ENCODE measurements at regions not wholly inside any gene's neighbourhood (a gene's known extent, or its start where the extent isn't known, plus 50 kb on each side); places are given as distances from the start of the nearest gene placed in this dataset.

- Histone ChIP-seq H3K27ac (ENCODE audit: extremely low read depth, low read depth, low read length) (no peak overlapping the region), H3K4me3 (ENCODE audit: low read depth, low read length) (no peak overlapping the region), H3K4me1 (ENCODE audit: control insufficient read depth, insufficient read depth, low read length) (no peaks in the 10 kb centered on the region), H3K36me3 (ENCODE audit: control insufficient read depth in 2 of 2, insufficient read depth in 1 of 2, low read length in 2 of 2) (no peaks in the 10 kb centered on the region), H3K9me3 (ENCODE audit: control insufficient read depth, insufficient read depth, low read depth, low read length) (no peaks in the 10 kb centered on the region)
- POLR2A ChIA-PET = no interaction called here
- CTCF ChIA-PET = no interaction called here
- TF ChIP-seq ZNF610 (tag by site-specific recombination; IDR thresholded peaks at IDR 0.05; ENCODE audit: borderline replicate concordance) (no peak), ZNF341 (tag by site-specific recombination; IDR thresholded peaks at IDR 0.05; ENCODE audit: low read depth) (no peak), GLIS2 (tag by site-specific recombination; IDR thresholded peaks at IDR 0.05) (no peak), ZSCAN4 (tag by site-specific recombination; IDR thresholded peaks at IDR 0.05) (no peak), ZNF776 (tag by site-specific recombination; IDR thresholded peaks at IDR 0.05; ENCODE audit: borderline replicate concordance) (no peak), ZNF639 (tag by site-specific recombination; IDR thresholded peaks at IDR 0.05) (no peak), ATF2 (tag by site-specific recombination; IDR thresholded peaks at IDR 0.05; ENCODE audit: low read depth) (no peak), ZNF366 (tag by site-specific recombination; conservative IDR thresholded peaks at IDR 0.05) (no peak), ZNF670 (tag by site-specific recombination; IDR thresholded peaks at IDR 0.05; ENCODE audit: low read depth) (no peak), ZNF223 (tag by site-specific recombination; IDR thresholded peaks at IDR 0.05) (no peak)
Observed at GRCh38 chr13:91284335-91284734, 63.2 kb upstream of the MIR17HG start.

- Histone ChIP-seq H3K9me3 (ENCODE audit: control insufficient read depth, insufficient read depth, low read depth, low read length) (no peaks in the 10 kb centered on the region), H3K27ac (ENCODE audit: extremely low read depth, low read depth, low read length) (no peak overlapping the region), H3K36me3 (ENCODE audit: control insufficient read depth in 2 of 2, insufficient read depth in 1 of 2, low read length in 2 of 2) (no peaks in the 10 kb centered on the region), H3K4me1 (ENCODE audit: control insufficient read depth, insufficient read depth, low read length) (no peaks in the 10 kb centered on the region), H3K4me3 (ENCODE audit: low read depth, low read length) (no peak overlapping the region)
- no peak for TF ChIP-seq GFI1B (tag by site-specific recombination; IDR thresholded peaks at IDR 0.05)
- TF ChIP-seq ZNF529 (tag by site-specific recombination; IDR thresholded peaks at IDR 0.05; ENCODE audit: insufficient replicate concordance) = no peak
- TF ChIP-seq CTCF (tag by site-specific recombination; IDR thresholded peaks at IDR 0.05) = no peak
- no peak for TF ChIP-seq GLIS1 (tag by site-specific recombination; IDR thresholded peaks at IDR 0.05)
- no peak for TF ChIP-seq PBX3 (CRISPR knock-in tag; IDR thresholded peaks at IDR 0.05)
- TF ChIP-seq ZNF362 (tag by site-specific recombination; IDR thresholded peaks at IDR 0.05) = no peak
- no peak for TF ChIP-seq ZNF624 (tag by site-specific recombination; IDR thresholded peaks at IDR 0.05)
- no peak for TF ChIP-seq ZNF558 (tag by site-specific recombination; IDR thresholded peaks at IDR 0.05)
- TF ChIP-seq ZNF19 (tag by site-specific recombination; IDR thresholded peaks at IDR 0.05; ENCODE audit: low read depth) = no peak
- TF ChIP-seq ZSCAN30 (tag by site-specific recombination; IDR thresholded peaks at IDR 0.05) = no peak
- no peak for TF ChIP-seq ZNF16 (tag by site-specific recombination; IDR thresholded peaks at IDR 0.05; ENCODE audit: low read depth)
- TF ChIP-seq ZNF221 (tag by site-specific recombination; IDR thresholded peaks at IDR 0.05; ENCODE audit: borderline replicate concordance) = no peak
- no peak for TF ChIP-seq ZNF211 (tag by site-specific recombination; IDR thresholded peaks at IDR 0.05; ENCODE audit: low read depth)
- no peak for TF ChIP-seq RBAK (tag by site-specific recombination; IDR thresholded peaks at IDR 0.05)
- no peak for TF ChIP-seq ZNF202 (tag by site-specific recombination; IDR thresholded peaks at IDR 0.05; ENCODE audit: borderline replicate concordance)
- no peak for TF ChIP-seq ZNF768 (tag by site-specific recombination; IDR thresholded peaks at IDR 0.05)
- TF ChIP-seq TRIM28 (IDR thresholded peaks at IDR 0.05; ENCODE audit: borderline replicate concordance, low read length) = no peak
- POLR2A ChIA-PET = no interaction called here
- CTCF ChIA-PET = no interaction called here
Observed at GRCh38 chr13:91286317-91286716, 61.2 kb upstream of the MIR17HG start.

All from HEK293 (cell line).